ENCODE measurements at regions not wholly inside any gene's neighbourhood (a gene's known extent, or its start where the extent isn't known, plus 50 kb on each side); places are given as distances from the start of the nearest gene placed in this dataset.

DNA sequence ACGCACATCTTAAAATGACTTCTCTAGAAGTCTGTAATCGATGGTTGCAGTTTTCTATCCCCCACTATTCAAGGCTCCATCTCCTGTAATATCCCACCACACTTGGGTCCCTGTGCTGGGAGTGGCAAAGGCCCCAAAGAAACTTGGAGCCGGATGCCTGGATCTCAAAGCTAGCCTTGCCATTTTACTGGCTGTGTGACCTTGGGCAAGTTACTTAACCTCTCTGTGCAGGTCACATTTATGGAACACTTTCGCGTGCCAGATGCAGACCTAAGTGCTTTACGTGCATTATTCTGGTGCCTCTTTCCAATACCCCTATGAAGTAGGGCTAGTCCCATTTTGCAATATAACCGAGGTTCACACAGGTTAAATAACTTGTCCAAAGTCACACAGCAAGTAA, 151.8 kb upstream of the PRMT8 start:
- no peaks in the 10 kb centered on the region for H3K79me2 ChIP-seq (replicated peaks; ENCODE audit: insufficient read depth)
- peaks cover 13% of the 10 kb centered on the region for H3K4me1 ChIP-seq (ENCODE audit: insufficient read depth)
- no peak overlapping the region for H3K4me2 ChIP-seq
- H4K20me1 ChIP-seq (replicated peaks; ENCODE audit: insufficient read depth), result no peaks in the 10 kb centered on the region
- ATAC-seq (no peak), DNase-seq (ENCODE audit: low spot score) (no peak)
- H3K9me2 ChIP-seq (ENCODE audit: insufficient read depth), result no peaks in the 10 kb centered on the region
- Mint-ChIP-seq H3K4me1 (peaks cover 33% of the 10 kb centered on the region), H3K27ac (no peak overlapping the region), H3K9me3 (no peaks in the 10 kb centered on the region; the same call in 2 of the 3 replicates), H3K36me3 (ENCODE audit: low read depth) (no peaks in the 10 kb centered on the region; the same call in 2 of the 3 replicates), H3K27me3 (ENCODE audit: insufficient read depth, low read depth, poor library complexity) (peaks cover 14% of the 10 kb centered on the region), H3K4me3 (no peak overlapping the region)
- H3K27ac ChIP-seq (ENCODE audit: low read depth), result no peak overlapping the region
- no peak overlapping the region for H2AFZ ChIP-seq
- TF ChIP-seq, protein P1, sequence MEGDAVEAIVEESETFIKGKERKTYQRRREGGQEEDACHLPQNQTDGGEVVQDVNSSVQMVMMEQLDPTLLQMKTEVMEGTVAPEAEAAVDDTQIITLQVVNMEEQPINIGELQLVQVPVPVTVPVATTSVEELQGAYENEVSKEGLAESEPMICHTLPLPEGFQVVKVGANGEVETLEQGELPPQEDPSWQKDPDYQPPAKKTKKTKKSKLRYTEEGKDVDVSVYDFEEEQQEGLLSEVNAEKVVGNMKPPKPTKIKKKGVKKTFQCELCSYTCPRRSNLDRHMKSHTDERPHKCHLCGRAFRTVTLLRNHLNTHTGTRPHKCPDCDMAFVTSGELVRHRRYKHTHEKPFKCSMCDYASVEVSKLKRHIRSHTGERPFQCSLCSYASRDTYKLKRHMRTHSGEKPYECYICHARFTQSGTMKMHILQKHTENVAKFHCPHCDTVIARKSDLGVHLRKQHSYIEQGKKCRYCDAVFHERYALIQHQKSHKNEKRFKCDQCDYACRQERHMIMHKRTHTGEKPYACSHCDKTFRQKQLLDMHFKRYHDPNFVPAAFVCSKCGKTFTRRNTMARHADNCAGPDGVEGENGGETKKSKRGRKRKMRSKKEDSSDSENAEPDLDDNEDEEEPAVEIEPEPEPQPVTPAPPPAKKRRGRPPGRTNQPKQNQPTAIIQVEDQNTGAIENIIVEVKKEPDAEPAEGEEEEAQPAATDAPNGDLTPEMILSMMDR (conservative IDR thresholded peaks at IDR 0.05; ENCODE audit: low read depth in 2 of 2), result no peak
- TF ChIP-seq EZH2phosphoT487 (IDR thresholded peaks at IDR 0.05; ENCODE audit: unreplicated experiment), result no peak
- no peak for TF ChIP-seq CREB1 (CRISPR knock-in tag; IDR thresholded peaks at IDR 0.05; ENCODE audit: low read depth)
- TF ChIP-seq, protein P2, sequence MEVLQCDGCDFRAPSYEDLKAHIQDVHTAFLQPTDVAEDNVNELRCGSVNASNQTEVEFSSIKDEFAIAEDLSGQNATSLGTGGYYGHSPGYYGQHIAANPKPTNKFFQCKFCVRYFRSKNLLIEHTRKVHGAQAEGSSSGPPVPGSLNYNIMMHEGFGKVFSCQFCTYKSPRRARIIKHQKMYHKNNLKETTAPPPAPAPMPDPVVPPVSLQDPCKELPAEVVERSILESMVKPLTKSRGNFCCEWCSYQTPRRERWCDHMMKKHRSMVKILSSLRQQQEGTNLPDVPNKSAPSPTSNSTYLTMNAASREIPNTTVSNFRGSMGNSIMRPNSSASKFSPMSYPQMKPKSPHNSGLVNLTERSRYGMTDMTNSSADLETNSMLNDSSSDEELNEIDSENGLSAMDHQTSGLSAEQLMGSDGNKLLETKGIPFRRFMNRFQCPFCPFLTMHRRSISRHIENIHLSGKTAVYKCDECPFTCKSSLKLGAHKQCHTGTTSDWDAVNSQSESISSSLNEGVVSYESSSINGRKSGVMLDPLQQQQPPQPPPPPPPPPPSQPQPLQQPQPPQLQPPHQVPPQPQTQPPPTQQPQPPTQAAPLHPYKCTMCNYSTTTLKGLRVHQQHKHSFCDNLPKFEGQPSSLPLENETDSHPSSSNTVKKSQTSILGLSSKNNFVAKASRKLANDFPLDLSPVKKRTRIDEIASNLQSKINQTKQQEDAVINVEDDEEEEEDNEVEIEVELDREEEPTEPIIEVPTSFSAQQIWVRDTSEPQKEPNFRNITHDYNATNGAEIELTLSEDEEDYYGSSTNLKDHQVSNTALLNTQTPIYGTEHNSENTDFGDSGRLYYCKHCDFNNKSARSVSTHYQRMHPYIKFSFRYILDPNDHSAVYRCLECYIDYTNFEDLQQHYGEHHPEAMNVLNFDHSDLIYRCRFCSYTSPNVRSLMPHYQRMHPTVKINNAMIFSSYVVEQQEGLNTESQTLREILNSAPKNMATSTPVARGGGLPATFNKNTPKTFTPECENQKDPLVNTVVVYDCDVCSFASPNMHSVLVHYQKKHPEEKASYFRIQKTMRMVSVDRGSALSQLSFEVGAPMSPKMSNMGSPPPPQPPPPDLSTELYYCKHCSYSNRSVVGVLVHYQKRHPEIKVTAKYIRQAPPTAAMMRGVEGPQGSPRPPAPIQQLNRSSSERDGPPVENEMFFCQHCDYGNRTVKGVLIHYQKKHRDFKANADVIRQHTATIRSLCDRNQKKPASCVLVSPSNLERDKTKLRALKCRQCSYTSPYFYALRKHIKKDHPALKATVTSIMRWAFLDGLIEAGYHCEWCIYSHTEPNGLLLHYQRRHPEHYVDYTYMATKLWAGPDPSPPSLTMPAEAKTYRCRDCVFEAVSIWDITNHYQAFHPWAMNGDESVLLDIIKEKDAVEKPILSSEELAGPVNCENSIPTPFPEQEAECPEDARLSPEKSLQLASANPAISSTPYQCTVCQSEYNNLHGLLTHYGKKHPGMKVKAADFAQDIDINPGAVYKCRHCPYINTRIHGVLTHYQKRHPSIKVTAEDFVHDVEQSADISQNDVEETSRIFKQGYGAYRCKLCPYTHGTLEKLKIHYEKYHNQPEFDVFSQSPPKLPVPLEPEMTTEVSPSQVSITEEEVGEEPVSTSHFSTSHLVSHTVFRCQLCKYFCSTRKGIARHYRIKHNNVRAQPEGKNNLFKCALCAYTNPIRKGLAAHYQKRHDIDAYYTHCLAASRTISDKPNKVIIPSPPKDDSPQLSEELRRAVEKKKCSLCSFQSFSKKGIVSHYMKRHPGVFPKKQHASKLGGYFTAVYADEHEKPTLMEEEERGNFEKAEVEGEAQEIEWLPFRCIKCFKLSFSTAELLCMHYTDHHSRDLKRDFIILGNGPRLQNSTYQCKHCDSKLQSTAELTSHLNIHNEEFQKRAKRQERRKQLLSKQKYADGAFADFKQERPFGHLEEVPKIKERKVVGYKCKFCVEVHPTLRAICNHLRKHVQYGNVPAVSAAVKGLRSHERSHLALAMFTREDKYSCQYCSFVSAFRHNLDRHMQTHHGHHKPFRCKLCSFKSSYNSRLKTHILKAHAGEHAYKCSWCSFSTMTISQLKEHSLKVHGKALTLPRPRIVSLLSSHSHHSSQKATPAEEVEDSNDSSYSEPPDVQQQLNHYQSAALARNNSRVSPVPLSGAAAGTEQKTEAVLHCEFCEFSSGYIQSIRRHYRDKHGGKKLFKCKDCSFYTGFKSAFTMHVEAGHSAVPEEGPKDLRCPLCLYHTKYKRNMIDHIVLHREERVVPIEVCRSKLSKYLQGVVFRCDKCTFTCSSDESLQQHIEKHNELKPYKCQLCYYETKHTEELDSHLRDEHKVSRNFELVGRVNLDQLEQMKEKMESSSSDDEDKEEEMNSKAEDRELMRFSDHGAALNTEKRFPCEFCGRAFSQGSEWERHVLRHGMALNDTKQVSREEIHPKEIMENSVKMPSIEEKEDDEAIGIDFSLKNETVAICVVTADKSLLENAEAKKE (CRISPR knock-in tag; IDR thresholded peaks at IDR 0.05), result no peak
- no peak for TF ChIP-seq ZNF331 (CRISPR knock-in tag; IDR thresholded peaks at IDR 0.05; ENCODE audit: low read depth)
- TF ChIP-seq REST (IDR thresholded peaks at IDR 0.05; ENCODE audit: unreplicated experiment), result no peak
- no peak for TF ChIP-seq JUNB (IDR thresholded peaks at IDR 0.05; ENCODE audit: unreplicated experiment)
- TF ChIP-seq POLR2AphosphoS5 (IDR thresholded peaks at IDR 0.05; ENCODE audit: low read depth), result no peak
- no peak for TF ChIP-seq EZH2 (IDR thresholded peaks at IDR 0.05; ENCODE audit: low read depth, unreplicated experiment)
- TF ChIP-seq, protein P3, sequence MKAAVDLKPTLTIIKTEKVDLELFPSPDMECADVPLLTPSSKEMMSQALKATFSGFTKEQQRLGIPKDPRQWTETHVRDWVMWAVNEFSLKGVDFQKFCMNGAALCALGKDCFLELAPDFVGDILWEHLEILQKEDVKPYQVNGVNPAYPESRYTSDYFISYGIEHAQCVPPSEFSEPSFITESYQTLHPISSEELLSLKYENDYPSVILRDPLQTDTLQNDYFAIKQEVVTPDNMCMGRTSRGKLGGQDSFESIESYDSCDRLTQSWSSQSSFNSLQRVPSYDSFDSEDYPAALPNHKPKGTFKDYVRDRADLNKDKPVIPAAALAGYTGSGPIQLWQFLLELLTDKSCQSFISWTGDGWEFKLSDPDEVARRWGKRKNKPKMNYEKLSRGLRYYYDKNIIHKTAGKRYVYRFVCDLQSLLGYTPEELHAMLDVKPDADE (IDR thresholded peaks at IDR 0.05), result no peak
- no peaks in the 10 kb centered on the region for H3F3A ChIP-seq (replicated peaks; ENCODE audit: low read depth)
- no peak overlapping the region for H3K4me3 ChIP-seq
- no peaks in the 10 kb centered on the region for H3K36me3 ChIP-seq (ENCODE audit: insufficient read depth)
- H3K27me3 ChIP-seq (ENCODE audit: insufficient read depth), result no peaks in the 10 kb centered on the region

Measured in GM23338 (cell line).